ENCODE measurements at regions not wholly inside any gene's neighbourhood (a gene's known extent, or its start where the extent isn't known, plus 50 kb on each side); places are given as distances from the start of the nearest gene placed in this dataset.
"Not testable (repeated sequence)": the region's sequence is repeated elsewhere in the genome, so short reads cannot be mapped to it uniquely, and the experiment has no call there.

- H3K4me3 ChIP-seq (ENCODE audit: control insufficient read depth, low read depth, low read length): no peak overlapping the region
- no peak for TF ChIP-seq CTCF (IDR thresholded peaks at IDR 0.05; ENCODE audit: control insufficient read depth, insufficient read depth, low read depth, low read length, missing control alignments)
- DNase-seq (ENCODE audit: low read depth): no peak
Measured at GRCh38 chr3:68523330-68523729, 409.0 kb downstream of the TAFA4 start.

- no peak for DNase-seq (ENCODE audit: low read depth)
- TF ChIP-seq CTCF (IDR thresholded peaks at IDR 0.05; ENCODE audit: control insufficient read depth, insufficient read depth, low read depth, low read length, missing control alignments): no peak
- no peak overlapping the region for H3K4me3 ChIP-seq (ENCODE audit: control insufficient read depth, low read depth, low read length)
Measured at GRCh38 chr3:68515237-68515636, 417.1 kb downstream of the TAFA4 start.

GRCh38 chr3:68504201-68504600 lies 428.1 kb downstream of the TAFA4 start:
- DNase-seq (ENCODE audit: low read depth): no peak

GRCh38 chr3:68485845-68486244 lies 446.5 kb downstream of the TAFA4 start:
- not testable (repeated sequence) for DNase-seq (ENCODE audit: low read depth); H3K4me3 ChIP-seq (ENCODE audit: control insufficient read depth, low read depth, low read length)

More at GRCh38 chr3:68504201-68504600, 428.1 kb downstream of the TAFA4 start:
- no peak overlapping the region for H3K4me3 ChIP-seq (ENCODE audit: control insufficient read depth, low read depth, low read length)
- TF ChIP-seq CTCF (IDR thresholded peaks at IDR 0.05; ENCODE audit: control insufficient read depth, insufficient read depth, low read depth, low read length, missing control alignments): no peak

- no peak for DNase-seq (ENCODE audit: low read depth)
- no peak overlapping the region for H3K4me3 ChIP-seq (ENCODE audit: control insufficient read depth, low read depth, low read length)
- TF ChIP-seq CTCF (IDR thresholded peaks at IDR 0.05; ENCODE audit: control insufficient read depth, insufficient read depth, low read depth, low read length, missing control alignments): no peak
Measured at GRCh38 chr3:68485051-68485450, 447.3 kb downstream of the TAFA4 start.

GRCh38 chr3:68483601-68484000 lies 448.7 kb downstream of the TAFA4 start:
- DNase-seq (ENCODE audit: low read depth): no peak
- TF ChIP-seq CTCF (IDR thresholded peaks at IDR 0.05; ENCODE audit: control insufficient read depth, insufficient read depth, low read depth, low read length, missing control alignments): no peak
- no peak overlapping the region for H3K4me3 ChIP-seq (ENCODE audit: control insufficient read depth, low read depth, low read length)

- no peak overlapping the region for H3K4me3 ChIP-seq (ENCODE audit: control insufficient read depth, low read depth, low read length)
Measured at GRCh38 chr3:68483041-68483440, 449.3 kb downstream of the TAFA4 start.

More at GRCh38 chr3:68483041-68483440, 449.3 kb downstream of the TAFA4 start:
- DNase-seq (ENCODE audit: low read depth): no peak
- no peak for TF ChIP-seq CTCF (IDR thresholded peaks at IDR 0.05; ENCODE audit: control insufficient read depth, insufficient read depth, low read depth, low read length, missing control alignments)

All from AG09309 (cell line).